ENCODE measurements at regions not wholly inside any gene's neighbourhood (a gene's known extent, or its start where the extent isn't known, plus 50 kb on each side); places are given as distances from the start of the nearest gene placed in this dataset.

- FAIRE-seq (no peak), DNase-seq (ENCODE audit: low spot score) (no peak)
These were observed 1455.3 kb downstream of the BRD1 start for GRCh38 chr22:48372390-48372789.

- DNase-seq (ENCODE audit: low spot score) (no peak), FAIRE-seq (no peak)
These were observed 1456.3 kb downstream of the BRD1 start for GRCh38 chr22:48371391-48371790.

GRCh38 chr22:48370508-48371325 is 1457.0 kb downstream of the BRD1 start:
- no peak for DNase-seq (ENCODE audit: low spot score)
- FAIRE-seq = no peak

- FAIRE-seq = no peak
- no peak for DNase-seq (ENCODE audit: low spot score)
These were observed 1457.7 kb downstream of the BRD1 start for GRCh38 chr22:48369789-48370507.

- no peak for FAIRE-seq
- DNase-seq (ENCODE audit: low spot score) = no peak
These were observed 1458.6 kb downstream of the BRD1 start for GRCh38 chr22:48368975-48369525.

GRCh38 chr22:48367731-48368130 is 1459.9 kb downstream of the BRD1 start:
- FAIRE-seq (no peak), DNase-seq (ENCODE audit: low spot score) (no peak)

GRCh38 chr22:48366591-48366990 is 1461.1 kb downstream of the BRD1 start:
- no peak for FAIRE-seq
- no peak for DNase-seq (ENCODE audit: low spot score)

- no peak for DNase-seq (ENCODE audit: low spot score)
- no peak for FAIRE-seq
These were observed 1461.6 kb downstream of the BRD1 start for GRCh38 chr22:48366056-48366455.

- DNase-seq (ENCODE audit: low spot score) = no peak
- no peak for FAIRE-seq
These were observed 1462.3 kb downstream of the BRD1 start for GRCh38 chr22:48365386-48365785.

GRCh38 chr22:48362721-48363404 is 1464.8 kb downstream of the BRD1 start:
- DNase-seq (ENCODE audit: low spot score) = no peak
- no peak for FAIRE-seq

GRCh38 chr22:48361099-48361639 is 1466.5 kb downstream of the BRD1 start:
- DNase-seq (ENCODE audit: low spot score) (no peak), FAIRE-seq (peak; percentile 89)

GRCh38 chr22:48359613-48359965 is 1468.1 kb downstream of the BRD1 start:
- no peak for FAIRE-seq
- no peak for DNase-seq (ENCODE audit: low spot score)

- FAIRE-seq (no peak), DNase-seq (ENCODE audit: low spot score) (no peak)
These were observed 1468.6 kb downstream of the BRD1 start for GRCh38 chr22:48358886-48359612.

- no peak for FAIRE-seq
- DNase-seq (ENCODE audit: low spot score) = no peak
These were observed 1469.7 kb downstream of the BRD1 start for GRCh38 chr22:48357961-48358360.

GRCh38 chr22:48357196-48357595 is 1470.5 kb downstream of the BRD1 start:
- DNase-seq (ENCODE audit: low spot score) = no peak
- FAIRE-seq = no peak

- no peak for DNase-seq (ENCODE audit: low spot score)
- no peak for FAIRE-seq
These were observed 1470.9 kb downstream of the BRD1 start for GRCh38 chr22:48356731-48357130.

GRCh38 chr22:48354096-48354495 is 1473.6 kb downstream of the BRD1 start:
- no peak for FAIRE-seq

GRCh38 chr22:48353116-48353947 is 1474.3 kb downstream of the BRD1 start:
- no peak for DNase-seq (ENCODE audit: low spot score)
- FAIRE-seq = no peak

More at GRCh38 chr22:48354096-48354495, 1473.6 kb downstream of the BRD1 start:
- no peak for DNase-seq (ENCODE audit: low spot score)

- no peak for DNase-seq (ENCODE audit: low spot score)
- FAIRE-seq = no peak
These were observed 1475.4 kb downstream of the BRD1 start for GRCh38 chr22:48352086-48352911.
